ENCODE measurements at regions not wholly inside any gene's neighbourhood (a gene's known extent, or its start where the extent isn't known, plus 50 kb on each side); places are given as distances from the start of the nearest gene placed in this dataset.

- DNase-seq, result peak in 1 of 2 donors; percentile 25
- Histone ChIP-seq H3K4me1 (no peaks in the 10 kb centered on the region), H3K27me3 (ENCODE audit: insufficient read depth in 3 of 3, low read length in 2 of 3) (no peaks in the 10 kb centered on the region), H3K9me3 (peaks cover 3% of the 10 kb centered on the region), H3K36me3 (ENCODE audit: insufficient read depth in 1 of 2, low read depth in 1 of 2) (no peaks in the 10 kb centered on the region), H3K27ac (no peak overlapping the region), H3K4me3 (no peak overlapping the region)
- 95 to 97% (median 95%) methylated on average over 5 of the region's 5 CpGs for WGBS, 3 donors
- intact Hi-C loops (cut with DNase I), result no loop called here
- no peak for TF ChIP-seq CTCF (IDR thresholded peaks at IDR 0.05)
- ATAC-seq, result no peak
Measured at GRCh38 chr4:124445071-124445470, 267.5 kb downstream of the ANKRD50 start.

- Histone ChIP-seq H3K9me3 (no peaks in the 10 kb centered on the region), H3K27me3 (ENCODE audit: insufficient read depth in 3 of 3, low read length in 2 of 3) (no peaks in the 10 kb centered on the region), H3K4me1 (no peaks in the 10 kb centered on the region), H3K36me3 (ENCODE audit: insufficient read depth in 1 of 2, low read depth in 1 of 2) (no peaks in the 10 kb centered on the region), H3K4me3 (no peak overlapping the region), H3K27ac (no peak overlapping the region)
- TF ChIP-seq CTCF (IDR thresholded peaks at IDR 0.05), result no peak
- no peak for ATAC-seq
- intact Hi-C loops (cut with DNase I), result no loop called here
- 34 to 63% (median 35%) methylated on average over 1 of the region's 1 CpG for WGBS, 3 donors
- no peak for DNase-seq
Measured at GRCh38 chr4:124449881-124450280, 262.7 kb downstream of the ANKRD50 start.

GRCh38 chr4:124450851-124451250 is 261.7 kb downstream of the ANKRD50 start:
- intact Hi-C loops (cut with DNase I), result no loop called here

GRCh38 chr4:124454772-124455270 is 257.7 kb downstream of the ANKRD50 start:
- no peak for TF ChIP-seq CTCF (IDR thresholded peaks at IDR 0.05)
- ATAC-seq (no peak), DNase-seq (no peak)
- 81 to 88% (median 85%) methylated on average over 2 of the region's 2 CpGs for WGBS, 3 donors
- Histone ChIP-seq H3K27ac (no peak overlapping the region), H3K36me3 (ENCODE audit: insufficient read depth in 1 of 2, low read depth in 1 of 2) (no peaks in the 10 kb centered on the region), H3K9me3 (no peaks in the 10 kb centered on the region), H3K4me3 (no peak overlapping the region), H3K4me1 (peaks cover 3% of the 10 kb centered on the region), H3K27me3 (ENCODE audit: insufficient read depth in 3 of 3, low read length in 2 of 3) (no peaks in the 10 kb centered on the region)
- intact Hi-C loops (cut with DNase I), result no loop called here

More at GRCh38 chr4:124450851-124451250, 261.7 kb downstream of the ANKRD50 start:
- Histone ChIP-seq H3K4me1 (no peaks in the 10 kb centered on the region), H3K27me3 (ENCODE audit: insufficient read depth in 3 of 3, low read length in 2 of 3) (no peaks in the 10 kb centered on the region), H3K9me3 (no peaks in the 10 kb centered on the region), H3K4me3 (no peak overlapping the region), H3K27ac (no peak overlapping the region), H3K36me3 (ENCODE audit: insufficient read depth in 1 of 2, low read depth in 1 of 2) (no peaks in the 10 kb centered on the region)
- ATAC-seq (no peak), DNase-seq (no peak)
- no peak for TF ChIP-seq CTCF (IDR thresholded peaks at IDR 0.05)
- WGBS, 3 donors, result 51 to 67% (median 55%) methylated on average over 2 of the region's 2 CpGs

GRCh38 chr4:124455671-124456070 is 256.9 kb downstream of the ANKRD50 start:
- TF ChIP-seq CTCF (IDR thresholded peaks at IDR 0.05), result no peak
- WGBS, 3 donors, result 92 to 94% (median 92%) methylated on average over 3 of the region's 3 CpGs
- Histone ChIP-seq H3K36me3 (ENCODE audit: insufficient read depth in 1 of 2, low read depth in 1 of 2) (no peaks in the 10 kb centered on the region), H3K27ac (no peak overlapping the region), H3K4me1 (peaks cover 4% of the 10 kb centered on the region), H3K9me3 (no peaks in the 10 kb centered on the region), H3K27me3 (ENCODE audit: insufficient read depth in 3 of 3, low read length in 2 of 3) (no peaks in the 10 kb centered on the region), H3K4me3 (no peak overlapping the region)
- no peak for DNase-seq
- ATAC-seq, result no peak
- intact Hi-C loops (cut with DNase I), result no loop called here

All from psoas muscle (tissue), 7 donors.